Activated naive CD8-positive, alpha-beta T cell treated with anti-CD3 and anti-CD28 coated beads for 36 hours (primary cell): ENCODE measurements at regions not wholly inside any gene's neighbourhood (a gene's known extent, or its start where the extent isn't known, plus 50 kb on each side); places are given as distances from the start of the nearest gene placed in this dataset.

Experiments
- DNase-seq: peaks from one replicate; pipeline ENCODE4 v3.0.0; 2021
- H3K27ac Mint-ChIP-seq: one replicate; pipeline ENCODE4 v1.8.0; 2022; ENCODE audit warnings: mild to moderate bottlenecking, moderate library complexity, mixed read lengths
- H3K27me3 Mint-ChIP-seq: one replicate; pipeline ENCODE4 v1.8.0; 2022; ENCODE audit warnings: mild to moderate bottlenecking, mixed read lengths
- H3K36me3 Mint-ChIP-seq: one replicate; pipeline ENCODE4 v1.8.0; 2021; ENCODE audit warnings: mild to moderate bottlenecking, mixed read lengths
- H3K4me1 Mint-ChIP-seq: one replicate; pipeline ENCODE4 v1.8.0; 2021; ENCODE audit warnings: mixed read lengths
- H3K4me3 Mint-ChIP-seq: one replicate; pipeline ENCODE4 v1.8.0; 2022; ENCODE audit warnings: mild to moderate bottlenecking, moderate library complexity, mixed read lengths
- H3K9me3 Mint-ChIP-seq: one replicate; pipeline ENCODE4 v1.8.0; 2022; ENCODE audit warnings: mixed read lengths

GRCh38 chr20:24784607-24785006, 164.5 kb upstream of the CST7 start:
- DNase-seq, result no peak
- H3K27me3 Mint-ChIP-seq, result peaks cover 8% of the 10 kb centered on the region
- H3K4me3 Mint-ChIP-seq, result no peak overlapping the region
- no peak overlapping the region for H3K27ac Mint-ChIP-seq
- no peaks in the 10 kb centered on the region for H3K36me3 Mint-ChIP-seq
- H3K4me1 Mint-ChIP-seq, result no peaks in the 10 kb centered on the region
- no peaks in the 10 kb centered on the region for H3K9me3 Mint-ChIP-seq

GRCh38 chr20:24785141-24786110, 163.6 kb upstream of the CST7 start:
- H3K9me3 Mint-ChIP-seq, result no peaks in the 10 kb centered on the region
- DNase-seq, result no peak
- H3K36me3 Mint-ChIP-seq, result no peaks in the 10 kb centered on the region
- H3K4me1 Mint-ChIP-seq, result no peaks in the 10 kb centered on the region
- no peak overlapping the region for H3K4me3 Mint-ChIP-seq
- H3K27me3 Mint-ChIP-seq, result peaks cover 3% of the 10 kb centered on the region
- H3K27ac Mint-ChIP-seq, result no peak overlapping the region

- H3K4me3 Mint-ChIP-seq, result no peak overlapping the region
- DNase-seq, result no peak
- H3K27me3 Mint-ChIP-seq, result peaks cover 3% of the 10 kb centered on the region
- H3K27ac Mint-ChIP-seq, result no peak overlapping the region
- no peaks in the 10 kb centered on the region for H3K9me3 Mint-ChIP-seq
- H3K4me1 Mint-ChIP-seq, result no peaks in the 10 kb centered on the region
- no peaks in the 10 kb centered on the region for H3K36me3 Mint-ChIP-seq
Measured at GRCh38 chr20:24786111-24786495, 163.0 kb upstream of the CST7 start.

GRCh38 chr20:24786646-24787045, 162.4 kb upstream of the CST7 start:
- no peak overlapping the region for H3K27ac Mint-ChIP-seq
- no peaks in the 10 kb centered on the region for H3K9me3 Mint-ChIP-seq
- H3K36me3 Mint-ChIP-seq, result no peaks in the 10 kb centered on the region
- no peak for DNase-seq
- H3K4me3 Mint-ChIP-seq, result no peak overlapping the region
- H3K27me3 Mint-ChIP-seq, result peaks cover 3% of the 10 kb centered on the region
- H3K4me1 Mint-ChIP-seq, result no peaks in the 10 kb centered on the region

- H3K4me1 Mint-ChIP-seq, result no peaks in the 10 kb centered on the region
- H3K27me3 Mint-ChIP-seq, result peaks cover 3% of the 10 kb centered on the region
- H3K9me3 Mint-ChIP-seq, result no peaks in the 10 kb centered on the region
- no peak overlapping the region for H3K4me3 Mint-ChIP-seq
- no peak overlapping the region for H3K27ac Mint-ChIP-seq
- DNase-seq, result no peak
- no peaks in the 10 kb centered on the region for H3K36me3 Mint-ChIP-seq
Measured at GRCh38 chr20:24787071-24787470, 162.0 kb upstream of the CST7 start.

GRCh38 chr20:24787621-24788020, 161.4 kb upstream of the CST7 start:
- no peak overlapping the region for H3K27ac Mint-ChIP-seq
- H3K36me3 Mint-ChIP-seq, result no peaks in the 10 kb centered on the region

GRCh38 chr20:24789877-24790276, 159.2 kb upstream of the CST7 start:
- Mint-ChIP-seq H3K4me1 (no peaks in the 10 kb centered on the region), H3K4me3 (no peak overlapping the region), H3K27me3 (no peaks in the 10 kb centered on the region), H3K36me3 (no peaks in the 10 kb centered on the region), H3K9me3 (no peaks in the 10 kb centered on the region), H3K27ac (no peak overlapping the region)
- DNase-seq, result no peak

More at GRCh38 chr20:24787621-24788020, 161.4 kb upstream of the CST7 start:
- H3K4me1 Mint-ChIP-seq, result no peaks in the 10 kb centered on the region
- no peak overlapping the region for H3K4me3 Mint-ChIP-seq
- H3K9me3 Mint-ChIP-seq, result no peaks in the 10 kb centered on the region
- H3K27me3 Mint-ChIP-seq, result no peaks in the 10 kb centered on the region
- DNase-seq, result no peak

GRCh38 chr20:24790746-24791283, 158.3 kb upstream of the CST7 start:
- H3K27ac Mint-ChIP-seq, result no peak overlapping the region

GRCh38 chr20:24791953-24792352, 157.1 kb upstream of the CST7 start:
- no peak overlapping the region for H3K4me3 Mint-ChIP-seq
- no peaks in the 10 kb centered on the region for H3K27me3 Mint-ChIP-seq
- H3K36me3 Mint-ChIP-seq, result no peaks in the 10 kb centered on the region
- no peaks in the 10 kb centered on the region for H3K9me3 Mint-ChIP-seq
- no peaks in the 10 kb centered on the region for H3K4me1 Mint-ChIP-seq
- no peak for DNase-seq
- H3K27ac Mint-ChIP-seq, result no peak overlapping the region

More at GRCh38 chr20:24790746-24791283, 158.3 kb upstream of the CST7 start:
- Mint-ChIP-seq H3K4me3 (no peak overlapping the region), H3K9me3 (no peaks in the 10 kb centered on the region), H3K27me3 (no peaks in the 10 kb centered on the region), H3K4me1 (no peaks in the 10 kb centered on the region), H3K36me3 (no peaks in the 10 kb centered on the region)
- no peak for DNase-seq

GRCh38 chr20:24792641-24793495, 156.2 kb upstream of the CST7 start:
- no peak for DNase-seq
- H3K4me1 Mint-ChIP-seq, result no peaks in the 10 kb centered on the region
- no peak overlapping the region for H3K27ac Mint-ChIP-seq
- H3K36me3 Mint-ChIP-seq, result no peaks in the 10 kb centered on the region
- H3K4me3 Mint-ChIP-seq, result no peak overlapping the region
- no peaks in the 10 kb centered on the region for H3K9me3 Mint-ChIP-seq
- no peaks in the 10 kb centered on the region for H3K27me3 Mint-ChIP-seq

GRCh38 chr20:24795436-24795835, 153.6 kb upstream of the CST7 start:
- Mint-ChIP-seq H3K36me3 (no peaks in the 10 kb centered on the region), H3K9me3 (no peaks in the 10 kb centered on the region), H3K4me1 (no peaks in the 10 kb centered on the region), H3K27me3 (no peaks in the 10 kb centered on the region), H3K27ac (no peak overlapping the region), H3K4me3 (no peak overlapping the region)
- no peak for DNase-seq

- H3K4me1 Mint-ChIP-seq, result no peaks in the 10 kb centered on the region
- no peak overlapping the region for H3K4me3 Mint-ChIP-seq
- no peaks in the 10 kb centered on the region for H3K36me3 Mint-ChIP-seq
Measured at GRCh38 chr20:24796236-24796635, 152.8 kb upstream of the CST7 start.

GRCh38 chr20:24797113-24797512, 152.0 kb upstream of the CST7 start:
- Mint-ChIP-seq H3K27ac (no peak overlapping the region), H3K4me3 (no peak overlapping the region), H3K9me3 (no peaks in the 10 kb centered on the region), H3K27me3 (no peaks in the 10 kb centered on the region), H3K36me3 (no peaks in the 10 kb centered on the region), H3K4me1 (no peaks in the 10 kb centered on the region)
- DNase-seq, result no peak

More at GRCh38 chr20:24796236-24796635, 152.8 kb upstream of the CST7 start:
- Mint-ChIP-seq H3K27ac (no peak overlapping the region), H3K9me3 (no peaks in the 10 kb centered on the region), H3K27me3 (no peaks in the 10 kb centered on the region)
- DNase-seq, result no peak

- Mint-ChIP-seq H3K27me3 (no peaks in the 10 kb centered on the region), H3K9me3 (no peaks in the 10 kb centered on the region), H3K36me3 (no peaks in the 10 kb centered on the region), H3K27ac (no peak overlapping the region), H3K4me1 (no peaks in the 10 kb centered on the region), H3K4me3 (no peak overlapping the region)
- DNase-seq, result no peak
Measured at GRCh38 chr20:24797745-24798655, 151.1 kb upstream of the CST7 start.
